Calu3 (cell line): ENCODE measurements at regions not wholly inside any gene's neighbourhood (a gene's known extent, or its start where the extent isn't known, plus 50 kb on each side); places are given as distances from the start of the nearest gene placed in this dataset.

ENCODE experiments used
- BruUV-seq: library from RNA; stranded (reverse); fragments of 400-500 nt; replicated peaks from 2 replicates; lab custom pipeline; 2021; lab: Mats Ljungman, UMichigan
- CTCF ChIA-PET: fragments of 300-600 bp; sonication (Branson Sonifier 250); formaldehyde crosslinking; loops from one replicate; lab custom pipeline; 2022; ENCODE audit warnings: antibody characterized with exemption; lab: Charles Lee
- DNase-seq: peaks from one replicate; pipeline ENCODE4 v3.0.0; 2022
- H3K27ac Mint-ChIP-seq: one replicate; pipeline ENCODE4 v1.8.0; 2022; ENCODE audit warnings: mixed read lengths; ENCODE audit not compliant: unreplicated experiment
- H3K27me3 Mint-ChIP-seq: one replicate; pipeline ENCODE4 v1.8.0; 2022; ENCODE audit warnings: mixed read lengths; ENCODE audit not compliant: unreplicated experiment
- H3K36me3 Mint-ChIP-seq: one replicate; pipeline ENCODE4 v1.8.0; 2022; ENCODE audit warnings: mild to moderate bottlenecking, moderate library complexity, mixed read lengths; ENCODE audit not compliant: insufficient read depth, unreplicated experiment
- H3K4me1 Mint-ChIP-seq: one replicate; pipeline ENCODE4 v1.8.0; 2022; ENCODE audit warnings: mild to moderate bottlenecking, low read depth, mixed read lengths; ENCODE audit not compliant: unreplicated experiment
- H3K4me3 Mint-ChIP-seq: one replicate; pipeline ENCODE4 v1.8.0; 2022; ENCODE audit warnings: mild to moderate bottlenecking, low read depth, moderate library complexity, mixed read lengths; ENCODE audit not compliant: unreplicated experiment
- H3K9me3 Mint-ChIP-seq: one replicate; pipeline ENCODE4 v1.8.0; 2022; ENCODE audit warnings: low read depth, mixed read lengths; ENCODE audit not compliant: unreplicated experiment
- CTCF ChIP-seq: fragments of 200-600 bp; IDR thresholded peaks from one replicate; pipeline ENCODE4 v1.8.0; 2022; ENCODE audit warnings: antibody characterized with exemption; ENCODE audit not compliant: unreplicated experiment
- intact Hi-C: fragments of 100-400 bp; cut with micrococcal nuclease; formaldehyde crosslinking; loops from one replicate; pipeline ENCODE4 v1.10.0; 2022; ENCODE audit not compliant: unreplicated experiment

DNA sequence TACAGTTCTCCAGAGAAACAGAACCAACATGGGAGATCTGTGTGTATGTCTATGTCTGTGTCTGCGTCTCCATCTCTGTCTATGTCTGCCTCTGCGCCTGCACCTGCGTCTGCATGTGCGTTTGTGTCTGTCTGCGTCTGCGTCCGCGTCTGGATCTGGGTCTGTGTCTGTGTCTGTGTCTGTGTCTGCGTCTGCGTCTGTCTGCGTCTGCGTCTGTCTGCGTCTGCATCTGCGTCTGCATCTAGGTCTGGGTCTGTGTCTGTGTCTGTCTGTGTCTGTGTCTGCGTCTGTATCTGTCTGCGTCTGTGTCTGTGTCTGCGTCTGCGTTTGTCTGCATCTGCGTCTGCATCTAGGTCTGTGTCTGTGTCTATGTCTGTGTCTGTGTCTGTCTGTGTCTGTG lies 53.1 kb upstream of the SLC22A11 start:
- H3K4me1 Mint-ChIP-seq, result no peaks in the 10 kb centered on the region
- H3K36me3 Mint-ChIP-seq, result peaks cover 5% of the 10 kb centered on the region
- H3K4me3 Mint-ChIP-seq, result no peak overlapping the region
- intact Hi-C loops, result no loop called here
- CTCF ChIA-PET, result no interaction called here
- no peak for DNase-seq
- no peak overlapping the region for H3K27ac Mint-ChIP-seq
- no TSS peak for BruUV-seq
- TF ChIP-seq CTCF, result no peak
- peaks cover 3% of the 10 kb centered on the region for H3K9me3 Mint-ChIP-seq
- H3K27me3 Mint-ChIP-seq, result peaks cover 42% of the 10 kb centered on the region

GRCh38 chr11:64503186-64503753 lies 52.5 kb upstream of the SLC22A11 start:
- intact Hi-C loops, result no loop called here
- Mint-ChIP-seq H3K4me3 (no peak overlapping the region), H3K4me1 (no peaks in the 10 kb centered on the region), H3K9me3 (peaks cover 3% of the 10 kb centered on the region), H3K27me3 (peaks cover 42% of the 10 kb centered on the region), H3K27ac (no peak overlapping the region), H3K36me3 (peaks cover 5% of the 10 kb centered on the region)
- no peak for TF ChIP-seq CTCF
- no peak for DNase-seq
- BruUV-seq, result no TSS peak
- CTCF ChIA-PET, result no interaction called here

GRCh38 chr11:64504999-64505398 lies 50.7 kb upstream of the SLC22A11 start:
- Mint-ChIP-seq H3K9me3 (peaks cover 3% of the 10 kb centered on the region), H3K4me3 (no peak overlapping the region), H3K36me3 (peaks cover 5% of the 10 kb centered on the region), H3K4me1 (no peaks in the 10 kb centered on the region), H3K27ac (no peak overlapping the region), H3K27me3 (peaks cover 46% of the 10 kb centered on the region)
- no peak for DNase-seq
- intact Hi-C loops, result no loop called here
- CTCF ChIA-PET, result no interaction called here
- TF ChIP-seq CTCF, result no peak
- BruUV-seq, result no TSS peak
